SK-N-SH (cell line): ENCODE measurements at regions not wholly inside any gene's neighbourhood (a gene's known extent, or its start where the extent isn't known, plus 50 kb on each side); places are given as distances from the start of the nearest gene placed in this dataset.

ENCODE experiments used
- CTCF ChIP-seq: fragments of 200-600 bp; sonication (generic); IDR thresholded peaks from 2 replicates; pipeline ENCODE4 v1.6.1; 2017; ENCODE audit warnings: antibody characterized with exemption, mild to moderate bottlenecking, moderate library complexity
- ELF1 ChIP-seq: IDR thresholded peaks from 2 replicates; pipeline ENCODE4 v1.4.0; 2012
- FOXM1 ChIP-seq: IDR thresholded peaks from 2 replicates; pipeline ENCODE4 v1.4.0; 2012; ENCODE audit warnings: low read depth, mild to moderate bottlenecking
- MAX ChIP-seq: IDR thresholded peaks from 2 replicates; pipeline ENCODE4 v1.4.0; 2012; ENCODE audit warnings: low read depth
- NRF1 ChIP-seq: IDR thresholded peaks from 2 replicates; pipeline ENCODE4 v1.6.1; 2012; ENCODE audit warnings: low read depth, mild to moderate bottlenecking, low read length
- POLR2AphosphoS5 ChIP-seq: IDR thresholded peaks from 2 replicates; pipeline ENCODE4 v1.6.1; 2012; ENCODE audit warnings: low read depth, low read length
- RAD21 ChIP-seq: IDR thresholded peaks from 2 replicates; pipeline ENCODE4 v1.6.1; 2012; ENCODE audit warnings: mild to moderate bottlenecking, low read length
- REST ChIP-seq: IDR thresholded peaks from 2 replicates; pipeline ENCODE4 v1.6.1; 2012; ENCODE audit warnings: mild to moderate bottlenecking, low read depth, low read length, moderate library complexity
- SIN3A ChIP-seq: IDR thresholded peaks from 2 replicates; pipeline ENCODE4 v1.6.1; 2012; ENCODE audit warnings: low read depth, mild to moderate bottlenecking, low read length, moderate library complexity, borderline replicate concordance

GRCh38 chr5:34553581-34553980 is 102.5 kb upstream of the RAI14 start:
- no peak for TF ChIP-seq POLR2AphosphoS5
- TF ChIP-seq NRF1, result no peak
- no peak for TF ChIP-seq CTCF
- TF ChIP-seq MAX, result no peak
- no peak for TF ChIP-seq ELF1
- TF ChIP-seq RAD21, result no peak
- no peak for TF ChIP-seq SIN3A
- TF ChIP-seq REST, result no peak
- TF ChIP-seq FOXM1, result no peak
